Stimulated activated CD8-positive, alpha-beta memory T cell treated with anti-CD3 and anti-CD28 coated beads, Interleukin-2, amount 100 ng/mL, for 1 hour (primary cell): ENCODE measurements at regions not wholly inside any gene's neighbourhood (a gene's known extent, or its start where the extent isn't known, plus 50 kb on each side); places are given as distances from the start of the nearest gene placed in this dataset.

ENCODE experiments used
- DNase-seq, 2 donors: peaks; one replicate each; pipeline ENCODE4 v3.0.0-alpha.2; 2020; ENCODE audit warnings: low read depth in 2 of 2

- no peak for DNase-seq
Measured at GRCh38 chr16:82567175-82567574, 59.6 kb upstream of the CDH13 start.

DNA sequence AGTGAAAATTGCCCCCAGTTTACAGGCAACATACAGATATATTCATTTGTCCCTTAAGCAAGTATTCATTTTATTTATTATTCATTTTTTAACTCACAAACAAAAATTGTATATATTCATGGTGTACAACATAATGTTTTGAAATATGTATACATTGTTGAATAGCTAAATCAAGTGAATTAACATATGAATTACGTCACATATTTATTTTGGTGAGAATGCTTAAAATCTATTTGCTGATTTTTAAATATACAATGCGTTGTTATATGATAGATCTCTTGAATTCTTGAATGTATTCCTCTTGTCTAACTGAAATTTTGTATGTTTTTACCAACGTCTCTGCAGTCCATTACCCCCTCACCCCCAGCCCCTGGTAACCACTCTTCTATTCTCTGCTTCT, 63.4 kb upstream of the CDH13 start:
- no peak for DNase-seq

DNA sequence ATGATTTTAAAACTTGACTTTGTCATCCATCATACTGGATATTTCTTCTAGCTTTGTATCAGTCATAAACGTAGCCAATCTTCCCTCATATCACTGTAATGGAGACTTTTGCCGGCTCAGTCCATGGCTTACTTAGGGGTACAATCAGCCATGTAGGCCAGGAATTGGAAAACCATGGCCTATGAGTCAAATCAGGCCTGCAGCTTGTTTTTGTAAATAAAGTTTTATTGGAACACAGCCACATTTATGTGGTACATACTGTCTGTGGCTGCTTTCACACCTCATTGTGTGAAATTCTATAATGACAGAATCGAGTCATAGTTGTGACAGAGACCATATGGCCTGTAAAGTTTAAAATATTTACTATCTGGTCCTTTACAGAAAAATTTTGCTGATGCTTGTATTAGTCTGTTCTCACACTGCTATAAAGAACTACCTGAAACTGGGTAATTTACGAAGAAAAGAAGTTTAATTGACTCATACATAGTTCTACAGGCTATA, 64.5 kb upstream of the CDH13 start:
- no peak for DNase-seq

DNA sequence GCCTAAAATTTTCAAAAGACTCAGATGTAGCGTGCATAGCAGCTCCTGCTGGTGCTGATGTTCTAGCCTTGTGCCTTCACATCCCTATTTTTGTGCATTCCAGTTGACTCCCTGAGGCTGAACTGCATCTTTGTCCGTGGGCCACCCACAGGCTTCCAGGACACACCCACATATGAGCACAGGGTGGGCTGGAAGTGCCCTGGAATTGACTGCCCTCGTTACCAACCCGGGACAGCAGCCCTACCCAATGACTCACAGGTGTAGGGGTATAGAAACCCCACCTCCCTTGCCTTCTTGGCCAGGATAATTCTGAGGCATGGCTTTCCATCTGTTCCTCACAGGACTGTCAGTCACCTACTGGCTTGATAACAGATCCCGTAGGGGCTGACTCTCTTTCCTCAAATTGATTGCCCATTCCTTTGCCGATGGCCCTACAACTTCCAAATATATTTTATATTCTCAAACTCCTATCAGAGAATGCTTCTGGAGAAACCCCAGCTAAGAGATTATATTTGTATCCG, 65.9 kb upstream of the CDH13 start:
- DNase-seq, result no peak

DNA sequence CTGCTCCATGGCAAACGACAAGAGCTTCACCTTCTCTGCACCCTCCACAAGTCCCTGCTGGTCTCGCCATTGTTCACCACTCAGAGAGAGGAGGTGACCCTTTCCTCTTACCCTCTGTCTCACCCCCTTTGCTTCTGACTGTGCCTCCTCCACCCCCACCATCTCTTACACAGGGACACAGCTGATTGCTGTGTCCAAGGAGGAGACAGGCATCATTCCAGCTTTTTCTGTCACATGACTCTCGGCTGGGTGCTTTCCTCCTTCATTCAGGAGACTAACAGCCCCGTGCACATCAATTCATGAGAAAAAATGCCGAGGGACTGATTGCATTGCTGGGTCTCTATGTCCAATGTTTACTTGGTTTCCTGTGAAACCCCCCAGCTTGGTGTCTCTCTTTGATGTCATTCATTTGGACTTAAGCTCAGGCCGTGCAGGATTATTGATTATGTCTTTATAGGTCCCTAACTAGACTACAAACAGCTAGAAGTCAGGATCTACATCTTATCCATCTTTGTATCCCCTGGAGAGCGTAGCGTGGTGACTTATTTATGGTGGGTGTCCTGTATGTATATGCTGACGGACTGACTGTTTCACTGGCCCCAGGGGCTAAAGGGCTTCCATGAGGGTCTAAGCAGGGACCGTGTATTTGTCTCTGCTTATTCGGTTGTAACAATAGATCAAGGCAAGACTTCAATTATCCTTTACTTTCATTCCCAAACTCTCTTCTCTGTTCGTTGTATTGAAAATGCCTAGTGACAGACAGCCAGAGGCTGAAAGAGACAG, 82.2 kb upstream of the CDH13 start:
- no peak for DNase-seq

- DNase-seq, result no peak
Measured at GRCh38 chr16:82542714-82543113, 84.1 kb upstream of the CDH13 start.

GRCh38 chr16:82541103-82541502, 85.7 kb upstream of the CDH13 start:
- no peak for DNase-seq

- DNase-seq, result no peak
Measured at GRCh38 chr16:82535764-82536163, 91.0 kb upstream of the CDH13 start.

DNA sequence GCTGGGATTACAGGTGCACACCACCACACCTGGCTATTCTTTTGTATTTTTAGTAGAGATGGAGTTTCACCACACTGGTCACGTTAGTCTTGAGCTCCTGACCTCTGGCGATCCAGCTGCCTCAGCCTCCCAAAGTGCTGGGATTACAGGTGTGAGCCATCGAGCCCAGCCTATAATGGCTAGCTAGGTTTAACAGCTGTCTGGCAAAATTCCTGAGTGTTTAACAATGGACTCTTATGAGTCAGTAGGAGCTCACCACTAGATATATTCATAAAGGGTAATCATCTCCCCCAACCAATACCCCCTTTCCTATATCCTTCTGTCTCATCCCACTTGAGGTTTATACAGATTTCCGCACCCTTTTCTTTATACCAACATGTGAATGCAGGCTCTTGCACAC, 91.5 kb upstream of the CDH13 start:
- DNase-seq, result no peak

GRCh38 chr16:82533189-82533588, 93.6 kb upstream of the CDH13 start:
- DNase-seq, result no peak

DNA sequence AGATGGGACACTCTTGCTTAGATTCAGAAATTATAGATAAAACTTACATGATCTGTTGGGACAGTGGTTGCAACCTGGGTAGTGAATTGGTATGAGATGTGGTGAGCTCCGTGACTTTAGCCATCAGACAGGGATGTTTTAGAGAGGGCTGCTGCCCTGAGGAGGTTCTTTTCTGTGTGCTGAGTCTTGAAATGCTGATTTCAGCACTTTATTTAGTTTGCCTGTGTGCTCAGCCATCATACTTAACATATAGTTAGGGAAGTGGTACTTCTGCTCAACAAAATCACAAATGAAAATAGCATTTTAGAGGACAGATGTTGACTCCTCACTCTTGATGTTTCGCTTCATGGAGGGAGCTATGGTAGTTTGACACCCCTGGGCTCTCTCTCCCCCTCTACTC, 95.9 kb upstream of the CDH13 start:
- no peak for DNase-seq

- DNase-seq, result no peak
Measured at GRCh38 chr16:82527101-82527500, 99.7 kb upstream of the CDH13 start.

- no peak for DNase-seq
Measured at GRCh38 chr16:82524976-82525375, 101.8 kb upstream of the CDH13 start.

GRCh38 chr16:82523815-82524214, 103.0 kb upstream of the CDH13 start:
- no peak for DNase-seq

- DNase-seq, result no peak
Measured at GRCh38 chr16:82522026-82522425, 104.7 kb upstream of the CDH13 start.

DNA sequence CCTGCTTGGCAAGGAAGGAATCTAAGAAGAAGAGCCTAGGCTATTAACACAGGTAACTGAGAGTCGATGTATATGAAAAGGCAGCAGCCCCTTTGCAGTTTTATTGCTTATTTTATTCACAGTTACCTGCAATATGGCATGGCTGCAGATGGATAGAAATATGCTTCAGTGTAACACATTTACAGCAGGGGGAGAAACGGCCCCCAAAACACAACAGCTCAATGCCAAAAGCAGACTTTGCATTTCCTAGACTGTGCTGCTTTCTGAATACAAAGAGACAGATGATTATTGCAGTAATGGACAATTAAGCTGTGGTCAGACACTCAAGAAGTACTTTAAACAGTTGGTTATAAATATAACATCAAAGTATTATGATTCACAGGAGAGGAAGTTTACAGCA, 108.0 kb upstream of the CDH13 start:
- DNase-seq, result no peak

DNA sequence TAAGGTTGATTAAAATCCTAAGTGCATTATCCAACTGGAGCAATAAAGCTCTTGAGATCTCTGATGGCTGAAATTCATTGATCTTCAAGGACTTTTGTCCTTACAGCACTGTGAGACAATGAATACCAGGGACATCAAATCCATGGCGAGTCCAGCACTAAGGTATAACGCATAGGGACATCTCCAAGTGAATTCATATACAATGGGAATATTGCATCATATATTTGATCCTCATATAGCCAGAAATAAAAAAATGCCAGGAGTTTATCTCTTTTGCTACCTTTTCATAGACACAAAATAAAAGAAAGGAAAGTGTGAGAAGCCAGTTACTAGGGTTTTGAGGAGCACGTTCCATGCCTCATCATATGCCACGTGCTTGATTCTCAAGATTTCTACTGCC, 112.5 kb upstream of the CDH13 start:
- DNase-seq, result no peak

DNA sequence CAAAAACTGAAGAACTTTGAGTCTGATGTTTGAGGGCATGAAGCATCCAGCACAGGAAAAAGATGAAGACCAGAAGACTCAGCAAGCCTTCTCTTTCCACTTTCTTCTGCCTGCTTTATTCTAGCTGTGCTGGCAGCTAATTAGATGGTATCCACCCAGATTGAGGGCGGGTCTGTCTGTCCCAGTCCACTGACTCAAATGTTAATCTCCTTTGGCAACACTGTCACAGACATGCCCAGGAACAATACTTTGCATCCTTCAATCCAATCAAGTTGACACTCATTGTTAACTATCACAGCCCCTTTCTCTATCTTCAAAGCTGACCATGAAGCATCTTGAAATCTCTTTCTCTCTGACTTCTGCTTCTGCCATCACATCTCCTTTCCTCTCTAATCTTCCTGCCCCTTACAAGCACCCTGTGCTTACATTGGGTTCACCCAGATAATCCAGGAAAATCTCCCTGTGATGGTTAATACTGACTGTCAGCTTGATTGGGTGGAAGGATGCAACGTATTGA, 115.9 kb upstream of the CDH13 start:
- no peak for DNase-seq

DNA sequence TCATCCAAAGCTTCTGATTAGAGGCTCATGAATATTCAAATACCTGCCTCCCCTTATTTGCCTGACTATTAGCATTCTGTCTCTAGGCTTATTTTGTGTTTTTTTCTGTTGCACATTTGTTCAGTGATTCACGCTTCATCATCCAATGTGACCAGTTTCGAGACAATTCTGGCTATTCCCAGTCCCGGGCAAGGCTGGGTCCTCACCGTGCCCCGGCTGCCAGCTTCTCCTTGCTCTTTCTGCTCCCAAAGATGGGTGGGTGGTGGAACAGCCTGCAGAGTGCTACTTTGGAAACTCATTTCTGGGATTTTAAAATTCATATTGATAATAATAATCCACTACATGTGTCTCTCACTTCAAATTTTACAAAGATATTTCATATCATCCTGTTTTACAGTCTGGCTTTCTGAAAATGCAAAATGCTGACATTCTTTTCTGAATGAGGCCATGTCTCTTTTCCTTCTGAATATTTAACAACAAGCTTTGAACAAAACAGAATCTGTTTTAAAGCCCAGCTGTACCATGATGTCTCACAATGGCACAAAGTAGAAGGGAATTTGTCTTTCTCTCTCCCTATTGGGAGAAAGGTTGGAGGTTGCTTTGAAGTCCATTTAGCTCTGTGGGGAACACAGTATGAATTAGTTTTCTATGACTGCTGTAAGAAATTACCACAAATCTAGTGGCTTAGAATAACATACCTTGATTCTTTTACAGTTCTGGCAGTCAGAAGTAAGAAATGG, 116.9 kb upstream of the CDH13 start:
- DNase-seq, result no peak

DNA sequence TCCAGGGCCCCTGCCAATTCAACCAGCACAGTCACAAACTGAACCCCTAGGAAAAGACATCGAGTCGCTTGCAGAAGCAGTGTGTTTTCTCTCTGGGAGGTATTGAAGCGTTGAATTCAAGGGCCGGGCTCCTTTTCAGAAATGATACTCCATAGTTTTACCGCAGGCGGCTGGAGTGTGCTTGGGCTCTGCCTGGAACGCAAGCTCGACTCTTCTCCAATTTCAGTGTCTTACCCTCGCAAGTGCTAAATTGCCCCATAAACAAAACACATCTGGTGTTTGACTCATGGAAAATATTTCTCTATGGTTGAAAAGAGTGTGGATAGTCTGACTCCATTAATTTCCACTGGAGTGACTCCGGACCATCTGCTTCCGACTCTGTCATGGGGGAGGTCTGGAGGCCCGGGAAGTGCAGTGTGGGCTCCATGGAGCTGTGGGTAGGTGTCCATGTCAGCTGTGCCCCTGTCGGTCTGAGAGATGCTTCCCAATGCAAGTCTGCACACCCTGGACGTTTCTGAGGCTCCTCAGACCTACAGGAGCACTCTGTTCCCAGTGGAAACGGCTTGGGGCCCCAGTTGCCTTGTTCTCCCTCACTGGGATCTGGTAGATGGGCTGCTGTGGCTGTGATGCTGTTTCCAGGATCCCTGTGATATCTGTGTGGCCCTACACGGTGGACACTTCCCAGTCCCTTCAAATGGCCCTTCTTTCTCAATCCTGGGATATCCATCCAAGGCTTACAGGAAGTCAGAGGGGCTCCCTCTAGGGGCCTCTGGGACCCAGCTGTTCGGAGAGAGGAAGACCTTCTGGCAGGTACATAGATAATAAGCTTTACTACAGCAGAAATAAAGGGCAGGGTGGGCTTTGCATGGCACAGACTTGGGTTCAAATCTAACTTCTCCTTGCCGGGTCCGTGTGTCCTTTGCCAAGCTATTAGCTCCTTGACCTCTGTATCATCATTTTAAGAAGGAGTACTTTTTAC, 119.8 kb upstream of the CDH13 start:
- no peak for DNase-seq

DNA sequence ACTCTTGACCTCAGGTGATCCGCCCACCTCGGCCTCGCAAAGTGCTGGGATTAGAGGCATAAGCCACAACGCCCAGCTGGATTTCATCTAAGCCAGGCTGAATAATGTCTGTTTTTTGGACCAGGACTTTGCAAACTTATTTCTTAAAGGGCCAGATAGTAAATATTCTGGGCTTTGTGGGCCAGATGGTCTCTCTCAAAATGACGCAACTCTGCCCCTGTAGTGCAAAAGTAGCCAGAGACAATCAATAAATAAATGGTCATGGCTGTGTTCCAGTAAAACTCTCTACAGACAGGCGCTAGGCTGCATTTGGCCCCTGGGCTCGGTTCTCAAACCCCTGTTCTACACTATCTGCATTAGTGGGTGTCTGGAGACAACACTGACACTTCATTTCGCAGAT, 121.9 kb upstream of the CDH13 start:
- no peak for DNase-seq

DNA sequence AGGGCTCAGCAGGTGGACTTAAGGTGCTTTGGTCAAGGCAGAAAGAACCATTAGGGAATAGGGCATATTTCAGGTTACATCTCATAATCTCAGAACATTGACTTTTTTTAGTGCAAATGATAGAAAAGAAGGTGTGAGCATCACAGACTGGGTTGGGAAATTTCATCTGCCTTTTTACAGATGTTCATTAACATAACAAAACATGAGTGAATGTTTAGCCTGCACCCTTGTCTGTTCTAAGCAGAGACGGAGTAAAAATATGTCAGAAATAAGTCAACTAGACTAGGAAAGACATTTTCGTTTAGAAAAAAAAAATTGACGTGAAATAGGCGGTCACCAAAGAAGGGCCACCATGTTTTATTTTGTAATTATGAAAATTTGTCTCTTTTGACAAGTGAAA, 127.5 kb upstream of the CDH13 start:
- DNase-seq, result no peak
